ENCODE measurements at regions not wholly inside any gene's neighbourhood (a gene's known extent, or its start where the extent isn't known, plus 50 kb on each side); places are given as distances from the start of the nearest gene placed in this dataset.

- no peak for DNase-seq (ENCODE audit: low spot score, unreplicated experiment)
- Mint-ChIP-seq H3K27me3 (no peaks in the 10 kb centered on the region), H3K4me1 (ENCODE audit: low read depth) (peaks cover 17% of the 10 kb centered on the region), H3K36me3 (ENCODE audit: insufficient read depth) (no peaks in the 10 kb centered on the region), H3K4me3 (ENCODE audit: low read depth) (no peak overlapping the region), H3K9me3 (ENCODE audit: low read depth) (peaks cover 2% of the 10 kb centered on the region), H3K27ac (no peak overlapping the region)
- no peak for TF ChIP-seq CTCF (IDR thresholded peaks at IDR 0.05; ENCODE audit: unreplicated experiment)
These were observed 2277.6 kb downstream of the MAT2B start for GRCh38 chr5:165783024-165783423.

GRCh38 chr5:165786073-165786472, 2280.7 kb downstream of the MAT2B start:
- H3K9me3 Mint-ChIP-seq (ENCODE audit: low read depth): peaks cover 12% of the 10 kb centered on the region
- peaks cover 17% of the 10 kb centered on the region for H3K4me1 Mint-ChIP-seq (ENCODE audit: low read depth)
- H3K36me3 Mint-ChIP-seq (ENCODE audit: insufficient read depth): no peaks in the 10 kb centered on the region
- H3K27me3 Mint-ChIP-seq: no peaks in the 10 kb centered on the region
- no peak overlapping the region for H3K27ac Mint-ChIP-seq
- no peak overlapping the region for H3K4me3 Mint-ChIP-seq (ENCODE audit: low read depth)
- TF ChIP-seq CTCF (IDR thresholded peaks at IDR 0.05; ENCODE audit: unreplicated experiment): no peak
- DNase-seq (ENCODE audit: low spot score, unreplicated experiment): no peak

GRCh38 chr5:165795073-165795472, 2289.7 kb downstream of the MAT2B start:
- no peak for DNase-seq (ENCODE audit: low spot score, unreplicated experiment)
- H3K36me3 Mint-ChIP-seq (ENCODE audit: insufficient read depth): peaks cover 6% of the 10 kb centered on the region
- H3K4me3 Mint-ChIP-seq (ENCODE audit: low read depth): no peak overlapping the region
- no peak for TF ChIP-seq CTCF (IDR thresholded peaks at IDR 0.05; ENCODE audit: unreplicated experiment)
- H3K27me3 Mint-ChIP-seq: no peaks in the 10 kb centered on the region
- peaks cover 7% of the 10 kb centered on the region for H3K4me1 Mint-ChIP-seq (ENCODE audit: low read depth)
- H3K27ac Mint-ChIP-seq: no peak overlapping the region
- peaks cover 21% of the 10 kb centered on the region for H3K9me3 Mint-ChIP-seq (ENCODE audit: low read depth)

DNA sequence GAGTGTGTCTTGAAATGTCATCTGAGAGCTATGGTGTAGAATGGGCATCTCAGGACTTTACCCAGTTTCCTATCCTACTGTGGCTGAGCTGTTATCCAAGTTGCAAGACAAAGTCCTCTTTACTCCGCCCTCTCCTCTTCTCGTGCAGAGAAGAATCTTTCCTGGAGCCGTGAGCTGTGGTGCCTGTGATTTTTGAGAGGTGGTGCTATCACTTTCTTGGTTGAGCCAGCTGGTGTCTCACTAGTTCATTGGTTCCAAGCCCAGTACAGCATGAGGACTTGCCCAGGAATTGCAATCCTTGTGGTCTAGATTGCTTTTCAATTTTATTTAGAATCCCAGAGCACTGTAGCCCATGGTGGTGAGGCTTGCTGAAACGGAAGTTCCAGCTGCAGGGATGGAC, 2300.3 kb downstream of the MAT2B start:
- H3K27me3 Mint-ChIP-seq: no peaks in the 10 kb centered on the region
- H3K4me1 Mint-ChIP-seq (ENCODE audit: low read depth): no peaks in the 10 kb centered on the region
- H3K9me3 Mint-ChIP-seq (ENCODE audit: low read depth): no peaks in the 10 kb centered on the region
- H3K4me3 Mint-ChIP-seq (ENCODE audit: low read depth): no peak overlapping the region
- no peak for DNase-seq (ENCODE audit: low spot score, unreplicated experiment)
- no peak overlapping the region for H3K27ac Mint-ChIP-seq
- no peak for TF ChIP-seq CTCF (IDR thresholded peaks at IDR 0.05; ENCODE audit: unreplicated experiment)
- H3K36me3 Mint-ChIP-seq (ENCODE audit: insufficient read depth): no peaks in the 10 kb centered on the region

DNA sequence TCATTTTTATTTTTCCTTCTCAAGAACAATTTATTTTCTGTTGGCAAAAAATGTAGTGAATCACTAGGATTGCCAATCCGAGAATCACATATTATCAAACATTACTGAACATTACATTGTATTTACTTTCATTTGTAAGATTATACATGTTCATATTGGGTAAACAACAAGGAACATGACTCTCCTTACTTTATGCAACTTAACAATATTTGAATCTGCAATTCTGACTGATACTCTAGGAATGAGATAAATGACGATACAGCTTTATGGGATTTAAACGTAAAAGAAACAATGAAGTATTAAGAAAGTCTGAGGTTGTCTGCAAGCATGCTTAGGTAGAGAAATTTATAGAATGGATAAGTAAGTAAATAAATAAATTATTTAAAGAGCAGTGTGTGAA, 2302.9 kb downstream of the MAT2B start:
- no peak overlapping the region for H3K4me3 Mint-ChIP-seq (ENCODE audit: low read depth)
- DNase-seq (ENCODE audit: low spot score, unreplicated experiment): no peak
- no peaks in the 10 kb centered on the region for H3K4me1 Mint-ChIP-seq (ENCODE audit: low read depth)

More for the DNA sequence above, 2302.9 kb downstream of the MAT2B start:
- Mint-ChIP-seq H3K9me3 (ENCODE audit: low read depth) (no peaks in the 10 kb centered on the region), H3K36me3 (ENCODE audit: insufficient read depth) (no peaks in the 10 kb centered on the region), H3K27me3 (no peaks in the 10 kb centered on the region), H3K27ac (no peak overlapping the region)
- no peak for TF ChIP-seq CTCF (IDR thresholded peaks at IDR 0.05; ENCODE audit: unreplicated experiment)
